Panc1 (cell line): ENCODE measurements at regions not wholly inside any gene's neighbourhood (a gene's known extent, or its start where the extent isn't known, plus 50 kb on each side); places are given as distances from the start of the nearest gene placed in this dataset.

Experiments used
- ATAC-seq: fragments of 200-7000 bp; cut with Tn5 transposase; 2 replicates; pipeline ENCODE4 v1.9.1; 2020; ENCODE audit warnings: mild to moderate bottlenecking, moderate library complexity
- BruUV-seq: library from RNA; stranded (reverse); fragments of 400-500 nt; replicated peaks from 2 replicates; lab custom pipeline; 2021; lab: Mats Ljungman, UMichigan
- CTCF ChIA-PET: fragments of 300-600 bp; sonication (Branson Sonifier 250); formaldehyde crosslinking; loops from one replicate; lab custom pipeline; 2022; ENCODE audit warnings: antibody characterized with exemption; lab: Charles Lee
- POLR2A ChIA-PET: fragments of 300-600 bp; sonication (Branson Sonifier 250); formaldehyde crosslinking; loops from one replicate; lab custom pipeline; 2022; ENCODE audit warnings: antibody characterized with exemption; lab: Charles Lee
- DNase-seq: peaks from one replicate; pipeline ENCODE4 v3.0.0-alpha.2; 2010; ENCODE audit warnings: low read depth, low spot score
- H3K27ac ChIP-seq: 2 replicates; pipeline ENCODE4 v1.5.1; 2011; ENCODE audit warnings: mild to moderate bottlenecking, low read length, inconsistent platforms
- H3K27me3 ChIP-seq: fragments of 200-500 bp; sonication (Bioruptor generic); 2 replicates; pipeline ENCODE4 v1.6.0; 2014; ENCODE audit warnings: low read length, inconsistent platforms; ENCODE audit not compliant: control insufficient read depth, insufficient read depth
- H3K36me3 ChIP-seq: fragments of 200-500 bp; sonication (Bioruptor generic); 2 replicates; pipeline ENCODE4 v1.5.1; 2014; ENCODE audit warnings: inconsistent platforms, mild to moderate bottlenecking, low read length, moderate library complexity; ENCODE audit not compliant: control insufficient read depth, insufficient read depth
- H3K4me1 ChIP-seq: 2 replicates; pipeline ENCODE4 v1.5.1; 2011; ENCODE audit warnings: inconsistent platforms, mild to moderate bottlenecking, low read length, moderate library complexity; ENCODE audit not compliant: control insufficient read depth, insufficient read depth
- H3K4me3 ChIP-seq, 2 experiments: 2 replicates each; pipeline ENCODE4 v1.5.1; 2011 to 2012; ENCODE audit warnings: low read depth in 2 of 2, low read length in 2 of 2, mild to moderate bottlenecking in 2 of 2, inconsistent platforms in 1 of 2, moderate library complexity in 1 of 2
- H3K9me3 ChIP-seq: fragments of 200-500 bp; sonication (Bioruptor generic); 2 replicates; pipeline ENCODE4 v1.5.1; 2014; ENCODE audit warnings: low read depth, mild to moderate bottlenecking, inconsistent platforms, low read length, moderate library complexity; ENCODE audit not compliant: control insufficient read depth, insufficient read depth
- POLR2AphosphoS5 ChIP-seq: IDR thresholded peaks from 2 replicates; pipeline ENCODE4 v1.6.1; 2012; ENCODE audit warnings: mild to moderate bottlenecking, low read depth, low read length, moderate library complexity
- REST ChIP-seq, 2 experiments: IDR thresholded peaks; 2 replicates each; pipeline ENCODE4 v1.6.1; 2011 to 2012; ENCODE audit warnings: low read depth in 2 of 2, control low read depth in 1 of 2, low read length in 1 of 2, mild to moderate bottlenecking in 1 of 2, moderate library complexity in 1 of 2; ENCODE audit not compliant: insufficient read depth in 1 of 2
- SIN3A ChIP-seq: IDR thresholded peaks from 2 replicates; pipeline ENCODE4 v1.6.1; 2012; ENCODE audit warnings: low read depth, mild to moderate bottlenecking, low read length, moderate library complexity, borderline replicate concordance; ENCODE audit not compliant: insufficient read depth
- TCF7L2 ChIP-seq: IDR thresholded peaks from 2 replicates; pipeline ENCODE4 v1.6.1; 2011; ENCODE audit warnings: mild to moderate bottlenecking, low read depth, low read length, inconsistent platforms
- in situ Hi-C: cut with HindIII; loops from 2 replicates; pipeline ENCODE4 v1.10.0; 2016; ENCODE audit warnings: low sequenced_read_pairs, low pct_unique_long_range_greater_than_20kb
- intact Hi-C: fragments of 100-400 bp; cut with micrococcal nuclease; formaldehyde crosslinking; loops from one replicate; pipeline ENCODE4 v1.10.0; 2022; ENCODE audit not compliant: unreplicated experiment
- TF ChIP-seq, protein P1 (sequence below): fragments of 450-650 bp; IDR thresholded peaks from 2 replicates; pipeline ENCODE4 v1.5.1; 2017; ENCODE audit warnings: mild to moderate bottlenecking

DNA sequence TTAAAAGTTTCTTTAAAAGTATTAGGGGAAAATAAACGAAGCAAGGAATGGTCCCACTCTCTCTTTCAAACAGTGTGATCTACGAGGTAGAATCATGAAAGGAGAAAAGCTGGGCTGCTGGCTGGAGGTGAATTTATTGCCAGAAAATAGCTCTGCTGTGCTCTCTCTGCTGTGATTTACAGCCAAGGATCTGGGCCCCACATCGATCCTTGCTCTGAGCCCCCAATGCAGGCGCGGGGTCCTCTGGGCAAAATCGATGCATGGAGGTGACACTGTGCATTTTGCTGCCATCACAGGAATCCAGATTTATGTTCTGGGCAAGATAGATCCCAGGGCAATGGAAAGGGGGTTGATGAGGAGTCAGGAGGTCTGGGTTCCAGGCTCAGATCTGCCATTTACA is 91.0 kb upstream of the GPR26 start:
- in situ Hi-C loops: no loop called here
- ATAC-seq (no peak), DNase-seq (no peak)
- intact Hi-C loops: no loop called here
- H3K9me3 ChIP-seq: no peaks in the 10 kb centered on the region
- H3K4me1 ChIP-seq: no peaks in the 10 kb centered on the region
- H3K36me3 ChIP-seq: no peaks in the 10 kb centered on the region
- POLR2A ChIA-PET: no interaction called here
- no TSS peak for BruUV-seq
- H3K27me3 ChIP-seq: peaks cover 18% of the 10 kb centered on the region
- no peak overlapping the region for H3K4me3 ChIP-seq
- CTCF ChIA-PET: interaction anchor here (0.5 to 0.7 kb wide), 2 partner anchors 272 to 291 kb away, joined by 3 read pairs; no protein-coding TSS in a partner anchor
- no peak for TF ChIP-seq SIN3A
- no peak for TF ChIP-seq POLR2AphosphoS5
- TF ChIP-seq TCF7L2: no peak
- no peak for TF ChIP-seq REST (IDR thresholded peaks at IDR 0.05; ENCODE audit: insufficient read depth in 1 of 2, low read depth in 2 of 2, low read length in 1 of 2)
- TF ChIP-seq, protein P1, sequence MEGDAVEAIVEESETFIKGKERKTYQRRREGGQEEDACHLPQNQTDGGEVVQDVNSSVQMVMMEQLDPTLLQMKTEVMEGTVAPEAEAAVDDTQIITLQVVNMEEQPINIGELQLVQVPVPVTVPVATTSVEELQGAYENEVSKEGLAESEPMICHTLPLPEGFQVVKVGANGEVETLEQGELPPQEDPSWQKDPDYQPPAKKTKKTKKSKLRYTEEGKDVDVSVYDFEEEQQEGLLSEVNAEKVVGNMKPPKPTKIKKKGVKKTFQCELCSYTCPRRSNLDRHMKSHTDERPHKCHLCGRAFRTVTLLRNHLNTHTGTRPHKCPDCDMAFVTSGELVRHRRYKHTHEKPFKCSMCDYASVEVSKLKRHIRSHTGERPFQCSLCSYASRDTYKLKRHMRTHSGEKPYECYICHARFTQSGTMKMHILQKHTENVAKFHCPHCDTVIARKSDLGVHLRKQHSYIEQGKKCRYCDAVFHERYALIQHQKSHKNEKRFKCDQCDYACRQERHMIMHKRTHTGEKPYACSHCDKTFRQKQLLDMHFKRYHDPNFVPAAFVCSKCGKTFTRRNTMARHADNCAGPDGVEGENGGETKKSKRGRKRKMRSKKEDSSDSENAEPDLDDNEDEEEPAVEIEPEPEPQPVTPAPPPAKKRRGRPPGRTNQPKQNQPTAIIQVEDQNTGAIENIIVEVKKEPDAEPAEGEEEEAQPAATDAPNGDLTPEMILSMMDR: no peak
- no peak overlapping the region for H3K27ac ChIP-seq

DNA sequence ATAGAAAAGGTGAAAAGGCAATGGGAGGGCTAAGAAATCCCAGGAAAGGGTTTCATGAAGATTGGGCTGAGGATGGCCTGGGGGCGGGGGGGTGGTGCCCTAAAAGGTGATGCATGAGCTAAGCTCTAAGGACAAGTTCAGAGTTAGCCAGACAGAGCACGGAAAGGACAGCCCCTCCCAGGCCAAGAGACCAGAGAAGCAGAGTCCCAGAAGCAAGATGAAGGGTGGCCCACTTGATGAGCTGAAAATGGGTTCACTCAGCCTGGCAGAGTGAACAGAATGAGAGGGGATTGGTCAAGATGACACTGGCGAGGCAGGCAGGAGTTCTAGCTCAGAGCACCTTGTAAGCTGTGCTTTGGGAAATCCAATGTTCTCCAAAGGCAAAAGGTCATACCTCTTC is 89.4 kb upstream of the GPR26 start:
- in situ Hi-C loops: no loop called here
- DNase-seq (no peak), ATAC-seq (no peak)
- no peak overlapping the region for H3K4me3 ChIP-seq
- POLR2A ChIA-PET: no interaction called here
- H3K27ac ChIP-seq: no peak overlapping the region
- TF ChIP-seq SIN3A: no peak
- no peak for TF ChIP-seq REST (IDR thresholded peaks at IDR 0.05; ENCODE audit: insufficient read depth in 1 of 2, low read depth in 2 of 2, low read length in 1 of 2)
- TF ChIP-seq TCF7L2: no peak
- TF ChIP-seq POLR2AphosphoS5: no peak
- TF ChIP-seq, protein P1: no peak
- CTCF ChIA-PET: interaction anchor here (0.5 to 0.7 kb wide), 3 partner anchors 386 to 569 kb away, joined by 3 read pairs; no protein-coding TSS in a partner anchor
- no peaks in the 10 kb centered on the region for H3K9me3 ChIP-seq
- no peaks in the 10 kb centered on the region for H3K4me1 ChIP-seq
- intact Hi-C loops: no loop called here
- BruUV-seq: no TSS peak
- H3K27me3 ChIP-seq: peaks cover 14% of the 10 kb centered on the region
- no peaks in the 10 kb centered on the region for H3K36me3 ChIP-seq
